ENCODE measurements at regions not wholly inside any gene's neighbourhood (a gene's known extent, or its start where the extent isn't known, plus 50 kb on each side); places are given as distances from the start of the nearest gene placed in this dataset.
"Not testable (repeated sequence)": the region's sequence is repeated elsewhere in the genome, so short reads cannot be mapped to it uniquely, and the experiment has no call there.

GRCh38 chr11:89626366-89626765 is 83.7 kb upstream of the TRIM77 start:
- Histone ChIP-seq H2AFZ (ENCODE audit: low read depth, low read length) (no peak overlapping the region), H4K8ac (ENCODE audit: low read length) (no peak overlapping the region), H3K9ac (ENCODE audit: low read length) (no peak overlapping the region), H3K36me3 (ENCODE audit: control insufficient read depth in 1 of 2, insufficient read depth in 2 of 2, low read depth in 1 of 2, low read length in 2 of 2) (no peaks in the 10 kb centered on the region), H3K9me3 (ENCODE audit: control insufficient read depth, low read length) (no peaks in the 10 kb centered on the region), H3K18ac (ENCODE audit: low read depth in 1 of 2, low read length in 2 of 2) (no peak overlapping the region), H2BK120ac (ENCODE audit: low read depth, low read length) (no peak overlapping the region), H4K91ac (ENCODE audit: low read length) (no peak overlapping the region), H2BK5ac (ENCODE audit: low read depth, low read length, poor library complexity, severe bottlenecking) (no peak overlapping the region), H2BK15ac (ENCODE audit: low read depth, poor library complexity, severe bottlenecking) (no peak overlapping the region), H3K79me1 (replicated peaks; ENCODE audit: low read length, poor library complexity, severe bottlenecking) (no peaks in the 10 kb centered on the region), H3K4me2 (ENCODE audit: low read length, poor library complexity, severe bottlenecking) (no peak overlapping the region), H3K4ac (ENCODE audit: low read depth in 1 of 2, low read length in 2 of 2) (no peak overlapping the region), H3K4me3 (ENCODE audit: insufficient read depth in 1 of 2, low read depth in 1 of 2, low read length in 2 of 2) (no peak overlapping the region), H3K4me1 (ENCODE audit: control insufficient read depth, insufficient read depth, low read depth, low read length) (no peaks in the 10 kb centered on the region), H3K27ac (ENCODE audit: low read length, poor library complexity, severe bottlenecking) (no peak overlapping the region), H2BK12ac (ENCODE audit: low read length in 2 of 2) (no peak overlapping the region), H3K27me3 (ENCODE audit: control insufficient read depth in 1 of 2, insufficient read depth in 1 of 2, low read length in 2 of 2) (no peaks in the 10 kb centered on the region), H3K23ac (ENCODE audit: low read length in 2 of 2) (no peak overlapping the region), H3K14ac (ENCODE audit: low read length in 2 of 2) (no peak overlapping the region), H2AK5ac (ENCODE audit: low read length, severe bottlenecking) (no peak overlapping the region)
- no peak for DNase-seq

- H3K9ac ChIP-seq (ENCODE audit: low read length); H2BK12ac ChIP-seq (ENCODE audit: low read length in 2 of 2); H2AFZ ChIP-seq (ENCODE audit: low read depth, low read length); H3K4ac ChIP-seq (ENCODE audit: low read depth in 1 of 2, low read length in 2 of 2); H4K91ac ChIP-seq (ENCODE audit: low read length); H3K4me1 ChIP-seq (ENCODE audit: control insufficient read depth, insufficient read depth, low read depth, low read length); H2BK5ac ChIP-seq (ENCODE audit: low read depth, low read length, poor library complexity, severe bottlenecking); H3K36me3 ChIP-seq (ENCODE audit: control insufficient read depth in 1 of 2, insufficient read depth in 2 of 2, low read depth in 1 of 2, low read length in 2 of 2); H3K4me3 ChIP-seq (ENCODE audit: insufficient read depth in 1 of 2, low read depth in 1 of 2, low read length in 2 of 2); H3K9me3 ChIP-seq (ENCODE audit: control insufficient read depth, low read length); H2BK15ac ChIP-seq (ENCODE audit: low read depth, poor library complexity, severe bottlenecking); H3K18ac ChIP-seq (ENCODE audit: low read depth in 1 of 2, low read length in 2 of 2); DNase-seq; H3K27ac ChIP-seq (ENCODE audit: low read length, poor library complexity, severe bottlenecking); H3K23ac ChIP-seq (ENCODE audit: low read length in 2 of 2); H3K4me2 ChIP-seq (ENCODE audit: low read length, poor library complexity, severe bottlenecking); H3K14ac ChIP-seq (ENCODE audit: low read length in 2 of 2); H2BK120ac ChIP-seq (ENCODE audit: low read depth, low read length); H4K8ac ChIP-seq (ENCODE audit: low read length); H2AK5ac ChIP-seq (ENCODE audit: low read length, severe bottlenecking); H3K27me3 ChIP-seq (ENCODE audit: control insufficient read depth in 1 of 2, insufficient read depth in 1 of 2, low read length in 2 of 2); H3K79me1 ChIP-seq (replicated peaks; ENCODE audit: low read length, poor library complexity, severe bottlenecking): not testable (repeated sequence)
- 100% methylated on average over 1 of the region's 2 CpGs for WGBS
Measured at GRCh38 chr11:89626881-89627280, 83.2 kb upstream of the TRIM77 start.

DNA sequence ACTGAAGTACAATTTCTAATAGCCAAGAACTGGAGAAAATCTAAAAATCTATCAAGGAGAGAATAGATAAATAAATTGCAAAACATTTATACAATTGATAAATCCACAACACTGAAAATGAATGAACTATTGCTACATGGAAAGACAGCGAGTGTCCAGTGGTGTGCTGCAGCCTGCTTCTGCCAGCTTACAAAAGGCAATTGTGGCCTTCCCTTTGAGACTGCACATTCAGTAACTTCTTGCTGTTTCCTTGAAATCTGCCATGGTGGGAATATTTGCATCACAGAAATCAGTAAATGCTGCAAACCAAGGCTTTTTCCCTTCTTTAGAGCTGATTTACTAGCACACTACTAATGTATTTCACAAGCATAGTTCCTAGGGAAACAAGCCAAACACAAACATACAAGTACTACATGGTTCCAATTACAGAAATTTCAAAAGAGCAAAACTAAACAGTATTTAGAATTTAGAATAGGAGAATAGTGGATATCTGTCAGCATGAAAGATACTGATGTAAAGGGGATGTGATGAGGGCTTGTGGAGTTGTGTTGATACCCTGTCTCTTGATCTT is 76.9 kb upstream of the TRIM77 start:
- Histone ChIP-seq H2BK120ac (ENCODE audit: low read depth, low read length) (no peak overlapping the region), H4K91ac (ENCODE audit: low read length) (no peak overlapping the region), H3K18ac (ENCODE audit: low read depth in 1 of 2, low read length in 2 of 2) (no peak overlapping the region), H4K8ac (ENCODE audit: low read length) (no peak overlapping the region), H3K79me1 (replicated peaks; ENCODE audit: low read length, poor library complexity, severe bottlenecking) (no peaks in the 10 kb centered on the region), H2AK5ac (ENCODE audit: low read length, severe bottlenecking) (no peak overlapping the region), H3K14ac (ENCODE audit: low read length in 2 of 2) (no peak overlapping the region), H3K4ac (ENCODE audit: low read depth in 1 of 2, low read length in 2 of 2) (no peak overlapping the region), H3K36me3 (ENCODE audit: control insufficient read depth in 1 of 2, insufficient read depth in 2 of 2, low read depth in 1 of 2, low read length in 2 of 2) (no peaks in the 10 kb centered on the region), H2AFZ (ENCODE audit: low read depth, low read length) (no peak overlapping the region), H2BK15ac (ENCODE audit: low read depth, poor library complexity, severe bottlenecking) (no peak overlapping the region), H3K23ac (ENCODE audit: low read length in 2 of 2) (no peak overlapping the region), H3K4me3 (ENCODE audit: insufficient read depth in 1 of 2, low read depth in 1 of 2, low read length in 2 of 2) (no peak overlapping the region), H3K4me1 (ENCODE audit: control insufficient read depth, insufficient read depth, low read depth, low read length) (no peaks in the 10 kb centered on the region), H3K27me3 (ENCODE audit: control insufficient read depth in 1 of 2, insufficient read depth in 1 of 2, low read length in 2 of 2) (no peaks in the 10 kb centered on the region), H2BK12ac (ENCODE audit: low read length in 2 of 2) (no peak overlapping the region), H3K9ac (ENCODE audit: low read length) (no peak overlapping the region), H3K27ac (ENCODE audit: low read length, poor library complexity, severe bottlenecking) (no peak overlapping the region), H2BK5ac (ENCODE audit: low read depth, low read length, poor library complexity, severe bottlenecking) (no peak overlapping the region), H3K4me2 (ENCODE audit: low read length, poor library complexity, severe bottlenecking) (no peak overlapping the region), H3K9me3 (ENCODE audit: control insufficient read depth, low read length) (no peaks in the 10 kb centered on the region)
- peak; percentile 42 for DNase-seq
- 98% methylated on average over 1 of the region's 1 CpG for WGBS

DNA sequence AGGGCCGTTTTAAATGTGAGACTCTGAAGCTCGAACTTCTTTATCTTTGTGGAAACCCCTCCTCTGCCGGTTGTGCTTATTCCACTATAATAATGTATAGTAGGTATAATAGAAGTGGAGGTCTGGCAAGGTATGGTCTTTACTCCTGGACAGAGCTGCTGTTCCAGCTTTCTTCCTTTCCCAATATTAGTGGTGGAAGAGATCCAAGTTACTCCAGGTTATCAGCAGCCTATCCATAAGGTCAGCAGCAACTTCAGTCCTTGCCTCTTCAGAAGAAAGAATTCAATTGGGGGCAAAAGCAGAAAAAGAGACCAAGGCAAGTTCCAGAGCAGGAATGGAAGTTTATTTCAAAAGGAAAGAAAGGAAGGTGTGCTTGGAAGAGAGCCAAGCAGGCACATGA is 69.3 kb upstream of the TRIM77 start:
- 93% methylated on average over 2 of the region's 3 CpGs for WGBS
- H3K4me1 ChIP-seq (ENCODE audit: control insufficient read depth, insufficient read depth, low read depth, low read length); H2AK5ac ChIP-seq (ENCODE audit: low read length, severe bottlenecking); DNase-seq; H3K4me2 ChIP-seq (ENCODE audit: low read length, poor library complexity, severe bottlenecking); H3K27me3 ChIP-seq (ENCODE audit: control insufficient read depth in 1 of 2, insufficient read depth in 1 of 2, low read length in 2 of 2); H2BK120ac ChIP-seq (ENCODE audit: low read depth, low read length); H3K4me3 ChIP-seq (ENCODE audit: insufficient read depth in 1 of 2, low read depth in 1 of 2, low read length in 2 of 2); H3K9ac ChIP-seq (ENCODE audit: low read length); H3K36me3 ChIP-seq (ENCODE audit: control insufficient read depth in 1 of 2, insufficient read depth in 2 of 2, low read depth in 1 of 2, low read length in 2 of 2); H2BK15ac ChIP-seq (ENCODE audit: low read depth, poor library complexity, severe bottlenecking); H2AFZ ChIP-seq (ENCODE audit: low read depth, low read length); H3K18ac ChIP-seq (ENCODE audit: low read depth in 1 of 2, low read length in 2 of 2); H4K91ac ChIP-seq (ENCODE audit: low read length); H3K9me3 ChIP-seq (ENCODE audit: control insufficient read depth, low read length); H4K8ac ChIP-seq (ENCODE audit: low read length); H2BK5ac ChIP-seq (ENCODE audit: low read depth, low read length, poor library complexity, severe bottlenecking); H2BK12ac ChIP-seq (ENCODE audit: low read length in 2 of 2); H3K14ac ChIP-seq (ENCODE audit: low read length in 2 of 2); H3K23ac ChIP-seq (ENCODE audit: low read length in 2 of 2); H3K4ac ChIP-seq (ENCODE audit: low read depth in 1 of 2, low read length in 2 of 2); H3K79me1 ChIP-seq (replicated peaks; ENCODE audit: low read length, poor library complexity, severe bottlenecking); H3K27ac ChIP-seq (ENCODE audit: low read length, poor library complexity, severe bottlenecking): not testable (repeated sequence)
